ENCODE measurements at regions not wholly inside any gene's neighbourhood (a gene's known extent, or its start where the extent isn't known, plus 50 kb on each side); places are given as distances from the start of the nearest gene placed in this dataset.

GRCh38 chr3:189457631-189458412, 173.4 kb upstream of the TP63 start (continued):
- no peak for TF ChIP-seq STAT5B (CRISPR knock-in tag; IDR thresholded peaks at IDR 0.05)
- TF ChIP-seq HNRNPLL (IDR thresholded peaks at IDR 0.05; ENCODE audit: low read depth, low read length, poor library complexity, severe bottlenecking): no peak
- TF ChIP-seq CREB3 (tag; conservative IDR thresholded peaks at IDR 0.05; ENCODE audit: low read depth): no peak
- TF ChIP-seq, protein P1, sequence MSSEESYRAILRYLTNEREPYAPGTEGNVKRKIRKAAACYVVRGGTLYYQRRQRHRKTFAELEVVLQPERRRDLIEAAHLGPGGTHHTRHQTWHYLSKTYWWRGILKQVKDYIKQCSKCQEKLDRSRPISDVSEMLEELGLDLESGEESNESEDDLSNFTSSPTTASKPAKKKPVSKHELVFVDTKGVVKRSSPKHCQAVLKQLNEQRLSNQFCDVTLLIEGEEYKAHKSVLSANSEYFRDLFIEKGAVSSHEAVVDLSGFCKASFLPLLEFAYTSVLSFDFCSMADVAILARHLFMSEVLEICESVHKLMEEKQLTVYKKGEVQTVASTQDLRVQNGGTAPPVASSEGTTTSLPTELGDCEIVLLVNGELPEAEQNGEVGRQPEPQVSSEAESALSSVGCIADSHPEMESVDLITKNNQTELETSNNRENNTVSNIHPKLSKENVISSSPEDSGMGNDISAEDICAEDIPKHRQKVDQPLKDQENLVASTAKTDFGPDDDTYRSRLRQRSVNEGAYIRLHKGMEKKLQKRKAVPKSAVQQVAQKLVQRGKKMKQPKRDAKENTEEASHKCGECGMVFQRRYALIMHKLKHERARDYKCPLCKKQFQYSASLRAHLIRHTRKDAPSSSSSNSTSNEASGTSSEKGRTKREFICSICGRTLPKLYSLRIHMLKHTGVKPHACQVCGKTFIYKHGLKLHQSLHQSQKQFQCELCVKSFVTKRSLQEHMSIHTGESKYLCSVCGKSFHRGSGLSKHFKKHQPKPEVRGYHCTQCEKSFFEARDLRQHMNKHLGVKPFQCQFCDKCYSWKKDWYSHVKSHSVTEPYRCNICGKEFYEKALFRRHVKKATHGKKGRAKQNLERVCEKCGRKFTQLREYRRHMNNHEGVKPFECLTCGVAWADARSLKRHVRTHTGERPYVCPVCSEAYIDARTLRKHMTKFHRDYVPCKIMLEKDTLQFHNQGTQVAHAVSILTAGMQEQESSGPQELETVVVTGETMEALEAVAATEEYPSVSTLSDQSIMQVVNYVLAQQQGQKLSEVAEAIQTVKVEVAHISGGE (CRISPR knock-in tag; IDR thresholded peaks at IDR 0.05): no peak
- no peak for TF ChIP-seq ZNF175 (CRISPR knock-in tag; IDR thresholded peaks at IDR 0.05; ENCODE audit: low read depth)
- no peak for TF ChIP-seq ZNF384 (IDR thresholded peaks at IDR 0.05; ENCODE audit: low read depth, low read length)
- TF ChIP-seq TCF7L2 (IDR thresholded peaks at IDR 0.05; ENCODE audit: low read depth, low read length): no peak
- no peak for TF ChIP-seq POLR2G (IDR thresholded peaks at IDR 0.05; ENCODE audit: low read depth, low read length)
- no peak for TF ChIP-seq ZNF75A (CRISPR knock-in tag; IDR thresholded peaks at IDR 0.05)
- no peak for TF ChIP-seq SMAD3 (CRISPR knock-in tag; conservative IDR thresholded peaks at IDR 0.05)
- TF ChIP-seq SMARCA4 (IDR thresholded peaks at IDR 0.05): no peak
- no peak for TF ChIP-seq POLR2H (tag; IDR thresholded peaks at IDR 0.05; ENCODE audit: low read depth)

Measured in K562 (cell line).